T-helper 17 cell (primary cell): ENCODE measurements at regions not wholly inside any gene's neighbourhood (a gene's known extent, or its start where the extent isn't known, plus 50 kb on each side); places are given as distances from the start of the nearest gene placed in this dataset.

Experiments
- ATAC-seq: fragments of 150-1000 bp; cut with Tn5 transposase; 2 replicates; pipeline ENCODE4 v1.10.0; 2021; ENCODE audit warnings: mild to moderate bottlenecking, moderate library complexity
- DNase-seq, 3 donors: peaks; one replicate each; pipeline versions ENCODE4 v3.0.0 to v3.0.0-alpha.2; 2020 to 2021
- H3K9me3 ChIP-seq: one replicate; pipeline ENCODE4 v1.7.0; 2013; ENCODE audit warnings: low read length, mild to moderate bottlenecking; ENCODE audit not compliant: control insufficient read depth, poor library complexity, severe bottlenecking
- H3K27ac Mint-ChIP-seq: one replicate; pipeline ENCODE4 v1.8.0; 2022; ENCODE audit warnings: mild to moderate bottlenecking, moderate library complexity, mixed read lengths
- H3K27me3 Mint-ChIP-seq: one replicate; pipeline ENCODE4 v1.8.0; 2022; ENCODE audit warnings: mixed read lengths
- H3K36me3 Mint-ChIP-seq: one replicate; pipeline ENCODE4 v1.8.0; 2022; ENCODE audit warnings: low read depth, mixed read lengths
- H3K4me1 Mint-ChIP-seq: one replicate; pipeline ENCODE4 v1.8.0; 2022; ENCODE audit warnings: mild to moderate bottlenecking, mixed read lengths
- H3K4me3 Mint-ChIP-seq: one replicate; pipeline ENCODE4 v1.8.0; 2022; ENCODE audit warnings: mild to moderate bottlenecking, moderate library complexity, mixed read lengths

- DNase-seq (no peak), ATAC-seq (no peak)
- Mint-ChIP-seq H3K27me3 (peaks cover 16% of the 10 kb centered on the region), H3K27ac (no peak overlapping the region), H3K36me3 (no peaks in the 10 kb centered on the region), H3K4me1 (no peaks in the 10 kb centered on the region), H3K4me3 (no peak overlapping the region)
- no peaks in the 10 kb centered on the region for H3K9me3 ChIP-seq
Measured at GRCh38 chr4:99729186-99729585, 71.6 kb upstream of the C4orf54 start.

- Mint-ChIP-seq H3K27me3 (peaks cover 22% of the 10 kb centered on the region), H3K4me1 (no peaks in the 10 kb centered on the region), H3K36me3 (no peaks in the 10 kb centered on the region), H3K4me3 (no peak overlapping the region), H3K27ac (no peak overlapping the region)
- H3K9me3 ChIP-seq = no peaks in the 10 kb centered on the region
- no peak for DNase-seq
- ATAC-seq = no peak
Measured at GRCh38 chr4:99724067-99724466, 66.4 kb upstream of the C4orf54 start.

DNA sequence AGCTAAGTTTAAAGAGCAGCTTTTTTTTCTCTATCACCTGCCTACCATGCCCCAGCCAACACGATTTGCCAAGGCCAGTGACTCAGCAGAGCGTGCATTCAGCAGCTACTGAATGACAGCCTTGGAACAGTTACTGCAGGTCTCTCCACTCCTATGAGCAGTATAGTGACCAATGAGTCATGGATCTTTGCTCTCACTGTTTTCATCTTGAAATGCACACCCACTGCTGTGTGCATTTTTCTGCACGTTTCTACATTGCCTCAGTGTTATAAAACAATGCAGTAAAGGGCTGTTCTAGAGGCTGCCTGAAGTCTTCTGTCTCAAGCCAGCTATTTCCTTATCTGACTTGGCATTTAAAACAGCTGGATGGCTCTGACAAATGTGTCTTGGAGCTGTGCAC, 66.0 kb upstream of the C4orf54 start:
- peaks cover 22% of the 10 kb centered on the region for H3K27me3 Mint-ChIP-seq
- H3K27ac Mint-ChIP-seq = no peak overlapping the region
- H3K9me3 ChIP-seq = no peaks in the 10 kb centered on the region
- H3K36me3 Mint-ChIP-seq = no peaks in the 10 kb centered on the region
- ATAC-seq (no peak), DNase-seq (no peak)
- no peak overlapping the region for H3K4me3 Mint-ChIP-seq
- H3K4me1 Mint-ChIP-seq = no peaks in the 10 kb centered on the region

DNA sequence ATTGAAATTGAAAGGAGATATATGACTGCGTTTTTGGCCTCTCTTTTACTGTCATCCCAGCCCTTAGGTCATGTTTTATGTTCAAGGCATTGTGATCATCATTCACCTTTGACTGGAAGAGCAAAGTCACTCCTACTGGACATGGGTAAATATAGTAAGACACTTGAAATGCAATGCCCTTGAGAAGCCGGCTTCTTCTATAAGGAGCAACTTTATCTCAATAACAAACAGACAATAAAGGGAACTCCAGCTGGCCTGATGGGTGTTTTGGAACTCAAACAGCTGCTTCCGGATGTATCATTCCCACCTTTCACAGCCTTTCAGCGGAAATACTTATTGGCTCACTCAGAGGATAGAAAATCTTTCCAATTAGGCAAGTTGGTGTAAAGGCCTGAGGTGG, 65.1 kb upstream of the C4orf54 start:
- peaks cover 22% of the 10 kb centered on the region for H3K27me3 Mint-ChIP-seq
- H3K4me3 Mint-ChIP-seq = no peak overlapping the region
- no peaks in the 10 kb centered on the region for H3K9me3 ChIP-seq
- H3K4me1 Mint-ChIP-seq = no peaks in the 10 kb centered on the region
- no peak for DNase-seq
- no peak overlapping the region for H3K27ac Mint-ChIP-seq
- no peak for ATAC-seq
- H3K36me3 Mint-ChIP-seq = no peaks in the 10 kb centered on the region

DNA sequence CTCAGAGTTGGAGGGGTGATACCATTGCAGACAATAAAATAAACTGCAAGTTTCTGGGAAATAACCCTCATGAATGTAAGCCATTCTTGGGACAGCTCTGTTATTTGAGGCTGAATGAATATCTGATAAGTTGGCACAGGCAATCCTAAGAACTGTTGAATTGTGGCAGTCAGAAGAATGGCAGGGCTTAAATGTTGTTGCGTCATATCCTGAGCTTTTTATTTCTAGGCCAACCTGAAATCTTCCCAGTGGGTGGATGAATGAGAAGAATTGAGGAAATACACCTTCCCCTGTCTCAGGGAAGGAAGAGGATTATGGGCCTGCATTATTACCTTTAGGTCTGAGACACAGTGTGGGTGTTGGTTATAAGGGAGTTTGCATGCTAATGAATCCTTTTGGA, 64.4 kb upstream of the C4orf54 start:
- no peak overlapping the region for H3K4me3 Mint-ChIP-seq
- no peaks in the 10 kb centered on the region for H3K36me3 Mint-ChIP-seq
- H3K27ac Mint-ChIP-seq = no peak overlapping the region
- no peak for ATAC-seq
- no peaks in the 10 kb centered on the region for H3K4me1 Mint-ChIP-seq
- no peak for DNase-seq
- H3K9me3 ChIP-seq = no peaks in the 10 kb centered on the region
- peaks cover 22% of the 10 kb centered on the region for H3K27me3 Mint-ChIP-seq

DNA sequence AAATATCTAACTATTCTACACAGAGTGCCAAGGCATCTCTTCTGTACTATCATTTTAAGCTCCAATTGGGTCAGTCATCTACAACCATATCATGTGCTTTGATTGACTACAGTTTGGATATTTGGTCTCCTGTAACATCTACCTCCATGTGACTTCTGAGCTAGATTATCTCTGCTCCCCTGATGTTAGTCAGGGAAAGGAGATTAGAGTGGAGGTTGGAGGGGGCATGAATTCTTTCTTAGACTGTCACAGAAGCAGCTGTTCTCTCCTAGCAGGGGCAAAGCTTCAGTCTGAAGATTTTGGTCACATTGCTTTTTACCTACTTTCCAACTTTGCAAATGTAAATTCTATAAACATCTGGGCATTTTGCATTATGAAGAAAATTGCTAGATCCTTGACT, 62.6 kb upstream of the C4orf54 start:
- Mint-ChIP-seq H3K4me3 (no peak overlapping the region), H3K27me3 (peaks cover 22% of the 10 kb centered on the region), H3K36me3 (no peaks in the 10 kb centered on the region), H3K4me1 (no peaks in the 10 kb centered on the region), H3K27ac (no peak overlapping the region)
- no peaks in the 10 kb centered on the region for H3K9me3 ChIP-seq
- ATAC-seq (no peak), DNase-seq (no peak)

GRCh38 chr4:99716996-99717395, 59.4 kb upstream of the C4orf54 start:
- peaks cover 20% of the 10 kb centered on the region for H3K27me3 Mint-ChIP-seq
- no peak for DNase-seq
- no peak overlapping the region for H3K27ac Mint-ChIP-seq
- H3K4me3 Mint-ChIP-seq = no peak overlapping the region
- no peaks in the 10 kb centered on the region for H3K36me3 Mint-ChIP-seq
- no peaks in the 10 kb centered on the region for H3K9me3 ChIP-seq
- H3K4me1 Mint-ChIP-seq = no peaks in the 10 kb centered on the region
- no peak for ATAC-seq

DNA sequence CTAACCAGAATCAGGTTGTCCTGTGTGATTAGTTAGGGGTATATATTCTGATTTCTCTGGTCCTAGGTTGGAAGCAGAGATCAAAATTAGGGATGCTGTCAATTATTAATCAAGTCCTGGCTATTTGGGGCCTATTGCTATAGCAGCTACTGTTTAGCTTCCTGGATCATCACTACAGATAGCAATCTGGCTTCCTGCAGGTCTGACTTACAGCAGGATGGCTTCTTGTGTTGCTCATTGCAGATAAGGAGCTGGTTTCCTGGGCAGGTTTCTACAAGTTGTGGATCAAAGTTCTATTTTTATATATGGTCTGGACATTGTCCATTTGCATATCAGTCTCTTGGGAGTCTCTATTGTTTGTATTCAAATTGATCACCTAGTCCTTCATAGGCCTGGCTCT, 57.7 kb upstream of the C4orf54 start:
- DNase-seq (no peak), ATAC-seq (no peak)
- H3K27me3 Mint-ChIP-seq = peaks cover 20% of the 10 kb centered on the region
- H3K27ac Mint-ChIP-seq = no peak overlapping the region
- no peak overlapping the region for H3K4me3 Mint-ChIP-seq
- no peaks in the 10 kb centered on the region for H3K9me3 ChIP-seq
- H3K4me1 Mint-ChIP-seq = no peaks in the 10 kb centered on the region
- no peaks in the 10 kb centered on the region for H3K36me3 Mint-ChIP-seq

DNA sequence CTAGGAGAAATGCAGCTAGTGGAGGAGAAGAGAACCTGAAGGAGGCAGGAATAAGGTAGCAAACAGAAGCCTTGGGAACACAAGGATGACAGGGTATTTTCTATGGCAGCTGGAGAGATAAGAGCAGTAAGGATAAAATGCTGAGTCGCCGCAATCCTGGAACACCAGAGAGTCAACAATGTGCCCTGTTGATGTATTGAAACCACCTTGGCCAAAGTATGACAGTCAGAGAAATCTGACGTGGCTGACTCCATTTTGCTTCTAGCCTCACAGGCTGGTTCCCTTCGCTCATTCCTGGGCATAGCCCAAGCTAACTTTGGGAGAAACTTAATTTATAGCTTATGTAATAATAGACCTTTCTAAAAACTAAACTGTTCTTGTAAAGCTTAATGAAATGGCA, 56.6 kb upstream of the C4orf54 start:
- ATAC-seq = no peak

GRCh38 chr4:99712530-99712929, 54.9 kb upstream of the C4orf54 start:
- Mint-ChIP-seq H3K36me3 (no peaks in the 10 kb centered on the region), H3K4me3 (no peak overlapping the region), H3K27me3 (peaks cover 11% of the 10 kb centered on the region), H3K4me1 (no peaks in the 10 kb centered on the region), H3K27ac (no peak overlapping the region)
- no peaks in the 10 kb centered on the region for H3K9me3 ChIP-seq
- DNase-seq (no peak), ATAC-seq (no peak)

More for the DNA sequence above, 56.6 kb upstream of the C4orf54 start:
- Mint-ChIP-seq H3K4me3 (no peak overlapping the region), H3K36me3 (no peaks in the 10 kb centered on the region), H3K4me1 (no peaks in the 10 kb centered on the region), H3K27me3 (peaks cover 11% of the 10 kb centered on the region), H3K27ac (no peak overlapping the region)
- H3K9me3 ChIP-seq = no peaks in the 10 kb centered on the region
- no peak for DNase-seq

- Mint-ChIP-seq H3K4me3 (no peak overlapping the region), H3K4me1 (no peaks in the 10 kb centered on the region), H3K27ac (no peak overlapping the region), H3K36me3 (no peaks in the 10 kb centered on the region), H3K27me3 (peaks cover 11% of the 10 kb centered on the region)
- ATAC-seq (no peak), DNase-seq (no peak)
- H3K9me3 ChIP-seq = no peaks in the 10 kb centered on the region
Measured at GRCh38 chr4:99712099-99712498, 54.5 kb upstream of the C4orf54 start.

- DNase-seq = no peak
- no peaks in the 10 kb centered on the region for H3K36me3 Mint-ChIP-seq
- H3K27me3 Mint-ChIP-seq = peaks cover 11% of the 10 kb centered on the region
- H3K4me1 Mint-ChIP-seq = no peaks in the 10 kb centered on the region
- no peaks in the 10 kb centered on the region for H3K9me3 ChIP-seq
- no peak for ATAC-seq
- H3K4me3 Mint-ChIP-seq = no peak overlapping the region
- H3K27ac Mint-ChIP-seq = no peak overlapping the region
Measured at GRCh38 chr4:99711657-99712056, 54.0 kb upstream of the C4orf54 start.

DNA sequence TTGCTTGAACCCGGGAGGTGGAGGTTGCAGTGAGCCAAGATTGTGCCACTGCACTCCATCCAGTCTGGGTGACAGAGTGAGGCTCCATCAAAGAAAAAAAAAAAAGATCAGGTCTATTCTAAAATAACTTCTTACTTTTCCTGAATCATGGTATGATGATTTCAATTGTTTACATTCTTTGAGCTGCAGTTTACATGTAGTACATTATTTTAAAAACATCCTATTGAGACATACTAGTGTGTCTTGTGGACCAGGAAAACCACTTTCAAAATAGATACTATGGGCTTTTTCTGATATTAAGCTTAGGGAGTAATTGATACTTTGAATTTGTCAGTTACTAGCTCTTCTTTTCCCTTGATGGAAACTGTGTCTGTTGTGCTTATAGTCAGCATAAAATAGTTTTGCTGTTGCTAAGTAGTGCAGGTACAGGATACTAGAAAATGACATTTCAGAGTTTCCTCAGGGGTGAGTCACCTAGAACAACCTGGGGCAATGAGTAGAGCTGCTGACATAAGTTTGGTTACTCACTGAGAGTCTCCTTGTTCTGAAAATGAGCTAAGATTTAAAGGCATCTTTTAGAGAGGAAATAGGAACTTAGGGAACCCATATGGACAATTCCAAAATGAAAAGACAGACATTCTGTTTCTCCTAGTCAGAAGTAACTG, 53.2 kb upstream of the C4orf54 start:
- H3K27me3 Mint-ChIP-seq = peaks cover 15% of the 10 kb centered on the region
- no peak for ATAC-seq
- no peaks in the 10 kb centered on the region for H3K4me1 Mint-ChIP-seq
- no peaks in the 10 kb centered on the region for H3K36me3 Mint-ChIP-seq
- no peak overlapping the region for H3K27ac Mint-ChIP-seq
- no peak overlapping the region for H3K4me3 Mint-ChIP-seq
- no peak for DNase-seq
- no peaks in the 10 kb centered on the region for H3K9me3 ChIP-seq

- Mint-ChIP-seq H3K27me3 (peaks cover 17% of the 10 kb centered on the region), H3K4me3 (no peak overlapping the region), H3K4me1 (no peaks in the 10 kb centered on the region), H3K36me3 (no peaks in the 10 kb centered on the region), H3K27ac (no peak overlapping the region)
- DNase-seq = no peak
- no peak for ATAC-seq
- no peaks in the 10 kb centered on the region for H3K9me3 ChIP-seq
Measured at GRCh38 chr4:99710020-99710419, 52.4 kb upstream of the C4orf54 start.
